PC-9 (cell line): ENCODE measurements at regions not wholly inside any gene's neighbourhood (a gene's known extent, or its start where the extent isn't known, plus 50 kb on each side); places are given as distances from the start of the nearest gene placed in this dataset.

Experiments used
- BruUV-seq: library from RNA; stranded (reverse); fragments of 400-500 nt; replicated peaks from 2 replicates; lab custom pipeline; 2021; lab: Mats Ljungman, UMichigan
- CTCF ChIA-PET: fragments of 300-600 bp; sonication (Branson Sonifier 250); formaldehyde crosslinking; loops from one replicate; lab custom pipeline; 2022; ENCODE audit warnings: antibody characterized with exemption; lab: Charles Lee
- POLR2A ChIA-PET: fragments of 300-600 bp; sonication (Branson Sonifier 250); formaldehyde crosslinking; loops from one replicate; lab custom pipeline; 2022; ENCODE audit warnings: antibody characterized with exemption; ENCODE audit not compliant: unreplicated experiment; lab: Charles Lee
- DNase-seq, 2 experiments: peaks; one replicate each; pipeline versions ENCODE4 v3.0.0 to v3.0.0-alpha.2; 2015 to 2022; ENCODE audit warnings: mixed read lengths in 1 of 2
- H2AFZ ChIP-seq: fragments of 200-600 bp; sonication (generic); 2 replicates; pipeline ENCODE4 v1.8.1; 2017; ENCODE audit warnings: antibody characterized with exemption
- H3F3A ChIP-seq: fragments of 200-600 bp; sonication (generic); 2 replicates; pipeline ENCODE4 v1.8.1; 2017; ENCODE audit warnings: antibody characterized with exemption, mild to moderate bottlenecking, low read depth; ENCODE audit not compliant: insufficient read depth
- H3K27ac ChIP-seq: fragments of 200-600 bp; sonication (generic); 2 replicates; pipeline ENCODE4 v1.6.1; 2016; ENCODE audit warnings: mixed run types
- H3K27me3 ChIP-seq: fragments of 200-600 bp; sonication (generic); 2 replicates; pipeline ENCODE4 v1.6.1; 2016; ENCODE audit warnings: low read depth, mixed run types; ENCODE audit not compliant: insufficient read depth
- H3K36me3 ChIP-seq: fragments of 200-600 bp; sonication (generic); 2 replicates; pipeline ENCODE4 v1.6.1; 2016; ENCODE audit warnings: low read depth, mixed run types
- H3K4me1 ChIP-seq: fragments of 200-600 bp; sonication (generic); replicated peaks from 2 replicates; pipeline ENCODE4 v1.6.1; 2016; ENCODE audit warnings: mixed run types; ENCODE audit not compliant: insufficient read depth
- H3K4me2 ChIP-seq: fragments of 200-600 bp; sonication (generic); 2 replicates; pipeline ENCODE4 v1.6.1; 2017; ENCODE audit warnings: mixed run types
- H3K4me3 ChIP-seq: fragments of 200-600 bp; sonication (generic); 2 replicates; pipeline ENCODE4 v1.6.1; 2016; ENCODE audit warnings: mixed run types
- H3K79me2 ChIP-seq: fragments of 200-600 bp; sonication (generic); 2 replicates; pipeline ENCODE4 v1.6.1; 2017; ENCODE audit warnings: low read depth, mixed run types
- H3K9me2 ChIP-seq: fragments of 200-600 bp; sonication (generic); 2 replicates; pipeline ENCODE4 v1.8.1; 2017; ENCODE audit warnings: mild to moderate bottlenecking; ENCODE audit not compliant: insufficient read depth
- H3K9me3 ChIP-seq: fragments of 200-600 bp; sonication (generic); 2 replicates; pipeline ENCODE4 v1.8.1; 2016; ENCODE audit warnings: low read depth; ENCODE audit not compliant: insufficient read depth
- H4K20me1 ChIP-seq: fragments of 200-600 bp; sonication (generic); 2 replicates; pipeline ENCODE4 v1.8.1; 2017; ENCODE audit not compliant: insufficient read depth
- EZH2 ChIP-seq: fragments of 200-600 bp; sonication (generic); IDR thresholded peaks from 2 replicates; pipeline ENCODE4 v1.8.0; 2017; ENCODE audit warnings: antibody characterized with exemption, low read depth
- intact Hi-C: fragments of 100-400 bp; cut with micrococcal nuclease; formaldehyde crosslinking; loops from one replicate; pipeline ENCODE4 v1.10.0; 2022; ENCODE audit not compliant: unreplicated experiment
- TF ChIP-seq, protein P1 (sequence below): fragments of 200-600 bp; sonication (generic); conservative IDR thresholded peaks from 2 replicates; pipeline ENCODE4 v1.6.1; 2017; ENCODE audit warnings: mixed run types, antibody characterized with exemption, mild to moderate bottlenecking, moderate library complexity

DNA sequence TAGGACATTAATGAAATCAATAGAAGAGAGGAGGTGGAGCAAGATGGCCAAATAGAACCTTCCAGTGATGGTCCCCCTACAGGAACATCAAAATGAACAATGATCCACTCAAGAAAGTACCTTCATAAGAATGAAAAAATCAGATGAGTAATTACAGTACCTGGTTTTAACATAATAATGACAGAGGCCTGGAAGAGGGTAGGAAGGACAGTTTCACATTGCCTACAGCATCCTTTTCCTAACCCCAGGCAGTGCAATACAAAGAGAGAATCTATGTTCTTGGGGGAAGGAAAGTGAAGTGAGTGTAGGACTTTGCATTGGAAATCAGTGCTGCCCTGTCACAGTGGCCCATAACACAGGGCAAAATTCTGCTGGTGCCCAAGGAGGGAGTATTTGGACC lies 81.2 kb upstream of the SPTLC1 start:
- H3K4me1 ChIP-seq, result peaks cover 11% of the 10 kb centered on the region
- no peaks in the 10 kb centered on the region; the same call in 1 of the 2 replicates for H3K9me2 ChIP-seq
- no peaks in the 10 kb centered on the region; the same call in 1 of the 2 replicates for H3K9me3 ChIP-seq
- no peak overlapping the region for H3K27ac ChIP-seq
- H3K36me3 ChIP-seq, result no peaks in the 10 kb centered on the region
- H3K4me2 ChIP-seq, result no peak overlapping the region
- intact Hi-C loops, result no loop called here
- no peaks in the 10 kb centered on the region for H4K20me1 ChIP-seq
- no peak overlapping the region for H3K4me3 ChIP-seq
- CTCF ChIA-PET, result no interaction called here
- no peaks in the 10 kb centered on the region; the same call in 1 of the 2 replicates for H3F3A ChIP-seq
- no peak overlapping the region for H2AFZ ChIP-seq
- no peaks in the 10 kb centered on the region for H3K27me3 ChIP-seq
- no peak for DNase-seq
- no peak for TF ChIP-seq EZH2
- TF ChIP-seq, protein P1, sequence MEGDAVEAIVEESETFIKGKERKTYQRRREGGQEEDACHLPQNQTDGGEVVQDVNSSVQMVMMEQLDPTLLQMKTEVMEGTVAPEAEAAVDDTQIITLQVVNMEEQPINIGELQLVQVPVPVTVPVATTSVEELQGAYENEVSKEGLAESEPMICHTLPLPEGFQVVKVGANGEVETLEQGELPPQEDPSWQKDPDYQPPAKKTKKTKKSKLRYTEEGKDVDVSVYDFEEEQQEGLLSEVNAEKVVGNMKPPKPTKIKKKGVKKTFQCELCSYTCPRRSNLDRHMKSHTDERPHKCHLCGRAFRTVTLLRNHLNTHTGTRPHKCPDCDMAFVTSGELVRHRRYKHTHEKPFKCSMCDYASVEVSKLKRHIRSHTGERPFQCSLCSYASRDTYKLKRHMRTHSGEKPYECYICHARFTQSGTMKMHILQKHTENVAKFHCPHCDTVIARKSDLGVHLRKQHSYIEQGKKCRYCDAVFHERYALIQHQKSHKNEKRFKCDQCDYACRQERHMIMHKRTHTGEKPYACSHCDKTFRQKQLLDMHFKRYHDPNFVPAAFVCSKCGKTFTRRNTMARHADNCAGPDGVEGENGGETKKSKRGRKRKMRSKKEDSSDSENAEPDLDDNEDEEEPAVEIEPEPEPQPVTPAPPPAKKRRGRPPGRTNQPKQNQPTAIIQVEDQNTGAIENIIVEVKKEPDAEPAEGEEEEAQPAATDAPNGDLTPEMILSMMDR, result no peak
- POLR2A ChIA-PET, result no interaction called here
- H3K79me2 ChIP-seq, result no peaks in the 10 kb centered on the region
- BruUV-seq, result no TSS peak

DNA sequence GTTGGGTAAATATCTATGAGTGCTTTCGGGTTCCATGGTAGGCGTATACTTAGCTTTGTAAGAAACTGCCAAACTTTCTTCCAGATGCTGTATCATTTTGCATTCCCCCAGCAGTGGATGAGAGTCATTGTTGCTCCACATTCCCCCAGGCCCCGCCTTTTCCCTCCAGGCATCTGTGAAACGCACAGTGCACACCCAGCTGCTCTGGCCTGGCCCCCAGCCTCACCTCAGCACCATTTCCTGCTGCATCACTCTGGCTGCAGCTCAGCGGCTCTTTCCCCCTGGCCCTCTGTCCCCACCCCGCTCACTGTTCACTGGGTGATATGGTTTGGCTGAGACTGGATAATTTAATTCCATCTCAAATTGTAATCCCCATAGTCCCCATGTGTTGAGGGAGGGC lies 76.6 kb upstream of the SPTLC1 start:
- Histone ChIP-seq H3K27me3 (no peaks in the 10 kb centered on the region), H3K79me2 (no peaks in the 10 kb centered on the region), H3K9me3 (no peaks in the 10 kb centered on the region; the same call in 1 of the 2 replicates), H2AFZ (no peak overlapping the region), H3K4me3 (no peak overlapping the region), H3K4me1 (peaks cover 9% of the 10 kb centered on the region), H3K27ac (no peak overlapping the region), H3F3A (no peaks in the 10 kb centered on the region; the same call in 1 of the 2 replicates), H3K9me2 (no peaks in the 10 kb centered on the region; the same call in 1 of the 2 replicates), H4K20me1 (no peaks in the 10 kb centered on the region), H3K36me3 (no peaks in the 10 kb centered on the region), H3K4me2 (no peak overlapping the region)
- ChIA-PET POLR2A (no interaction called here), CTCF (interaction anchor here (1.0 kb wide), 1 partner anchor 51 kb away, joined by 3 read pairs; no protein-coding TSS in a partner anchor)
- intact Hi-C loops, result loop anchor here (2.0 kb wide), 1 partner anchor 39 kb away; no protein-coding TSS in a partner anchor
- no peak for TF ChIP-seq EZH2
- TF ChIP-seq, protein P1, result no peak
- no TSS peak for BruUV-seq
- peak in 1 of 2 experiments; percentile 75 for DNase-seq

- Histone ChIP-seq H3K9me2 (no peaks in the 10 kb centered on the region; the same call in 1 of the 2 replicates), H2AFZ (no peak overlapping the region), H3K4me2 (no peak overlapping the region), H3K4me1 (peaks cover 6% of the 10 kb centered on the region), H3K27me3 (no peaks in the 10 kb centered on the region), H3K9me3 (no peaks in the 10 kb centered on the region), H3F3A (no peaks in the 10 kb centered on the region), H3K36me3 (no peaks in the 10 kb centered on the region), H4K20me1 (no peaks in the 10 kb centered on the region), H3K4me3 (no peak overlapping the region), H3K27ac (no peak overlapping the region), H3K79me2 (no peaks in the 10 kb centered on the region)
- DNase-seq, result no peak
- CTCF ChIA-PET, result no interaction called here
- TF ChIP-seq, protein P1, result no peak
- no peak for TF ChIP-seq EZH2
- BruUV-seq, result no TSS peak
- intact Hi-C loops, result loop anchor here (2.0 kb wide), 1 partner anchor 38 kb away; no protein-coding TSS in a partner anchor
- POLR2A ChIA-PET, result no interaction called here
These were observed 75.2 kb upstream of the SPTLC1 start for GRCh38 chr9:92190536-92190790.
